CD4-positive, alpha-beta T cell treated with Interleukin-10 for 1 hour (primary cell): ENCODE measurements at regions not wholly inside any gene's neighbourhood (a gene's known extent, or its start where the extent isn't known, plus 50 kb on each side); places are given as distances from the start of the nearest gene placed in this dataset.

Source experiments
- DNase-seq: peaks from one replicate; pipeline ENCODE4 v3.0.0-alpha.2; 2020

DNA sequence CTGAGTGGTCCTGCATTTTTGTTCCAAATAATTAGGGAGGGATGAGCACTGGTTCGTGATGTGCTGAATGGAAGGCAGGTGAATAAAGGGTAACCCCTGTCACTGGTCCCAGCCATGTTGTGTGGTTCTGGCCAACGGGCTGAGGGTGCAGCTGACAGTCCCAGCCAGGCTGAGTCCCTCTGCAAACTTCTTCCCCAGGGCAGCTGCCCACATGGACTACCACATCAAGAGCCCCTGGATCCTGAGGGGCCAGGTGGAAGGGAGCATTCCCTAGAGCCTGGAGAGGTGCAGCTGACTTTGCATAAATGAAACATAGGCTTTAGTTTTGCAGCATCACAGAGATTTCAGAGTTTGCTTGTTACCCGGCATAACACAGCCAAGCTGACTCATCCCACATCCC lies 219.8 kb upstream of the MYT1L start:
- no peak for DNase-seq

DNA sequence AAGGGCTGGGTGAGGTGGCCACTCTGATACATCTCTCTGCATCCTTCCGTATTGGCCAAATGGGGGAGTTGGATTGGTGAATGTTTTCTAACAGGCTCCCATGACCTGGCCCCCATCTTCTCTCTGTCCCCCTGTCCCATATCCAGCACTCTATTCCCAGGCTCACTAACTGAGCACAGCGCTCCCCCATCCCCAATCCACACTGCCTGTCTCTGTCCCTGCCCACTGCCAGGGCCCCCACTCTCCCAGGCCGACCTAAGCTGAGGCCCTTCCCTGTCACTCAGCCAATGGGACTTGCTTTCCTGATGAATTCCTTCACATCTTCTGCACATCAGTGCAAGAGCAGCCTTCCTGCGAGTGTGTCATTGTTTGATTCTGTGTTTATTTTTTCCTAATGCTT lies 216.8 kb upstream of the MYT1L start:
- no peak for DNase-seq

DNA sequence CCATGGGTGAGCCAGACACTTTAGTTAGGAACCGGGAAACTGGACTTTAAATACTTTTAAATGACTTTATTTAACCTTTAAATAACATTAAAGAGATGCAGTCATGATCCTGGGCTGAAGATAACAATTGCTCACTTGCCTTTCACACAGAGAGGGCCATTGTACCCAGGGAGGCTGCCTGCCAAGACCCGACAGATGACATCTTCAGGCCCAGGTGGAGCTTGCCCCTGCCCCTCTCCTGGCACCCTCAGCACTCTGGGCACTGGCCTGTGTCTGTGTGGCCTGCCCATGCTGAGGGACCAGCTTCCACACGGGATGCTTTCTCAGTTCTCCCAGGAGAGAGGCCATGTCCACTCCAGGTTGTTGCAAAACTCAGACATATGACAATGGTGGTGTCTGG lies 216.4 kb upstream of the MYT1L start:
- no peak for DNase-seq

DNA sequence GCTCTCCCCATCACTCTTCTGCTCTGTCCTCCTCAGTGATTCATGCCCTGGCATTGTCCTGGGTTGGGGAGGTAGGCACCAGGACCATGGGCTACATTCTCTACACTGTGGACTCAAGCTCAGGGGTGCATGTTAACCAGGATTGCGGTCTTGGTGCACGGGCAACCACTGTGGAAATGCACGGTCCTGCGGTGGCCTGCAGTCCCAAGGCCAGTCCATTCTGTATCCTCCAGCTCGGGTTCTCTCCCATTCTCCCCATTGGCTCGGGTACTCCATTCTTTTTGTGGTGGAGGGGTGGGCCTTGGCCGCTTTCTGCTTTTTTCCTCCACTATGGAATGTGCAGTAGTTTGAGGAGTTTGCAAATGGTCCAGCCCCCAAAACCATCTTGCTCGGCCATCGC lies 215.0 kb upstream of the MYT1L start:
- no peak for DNase-seq

DNA sequence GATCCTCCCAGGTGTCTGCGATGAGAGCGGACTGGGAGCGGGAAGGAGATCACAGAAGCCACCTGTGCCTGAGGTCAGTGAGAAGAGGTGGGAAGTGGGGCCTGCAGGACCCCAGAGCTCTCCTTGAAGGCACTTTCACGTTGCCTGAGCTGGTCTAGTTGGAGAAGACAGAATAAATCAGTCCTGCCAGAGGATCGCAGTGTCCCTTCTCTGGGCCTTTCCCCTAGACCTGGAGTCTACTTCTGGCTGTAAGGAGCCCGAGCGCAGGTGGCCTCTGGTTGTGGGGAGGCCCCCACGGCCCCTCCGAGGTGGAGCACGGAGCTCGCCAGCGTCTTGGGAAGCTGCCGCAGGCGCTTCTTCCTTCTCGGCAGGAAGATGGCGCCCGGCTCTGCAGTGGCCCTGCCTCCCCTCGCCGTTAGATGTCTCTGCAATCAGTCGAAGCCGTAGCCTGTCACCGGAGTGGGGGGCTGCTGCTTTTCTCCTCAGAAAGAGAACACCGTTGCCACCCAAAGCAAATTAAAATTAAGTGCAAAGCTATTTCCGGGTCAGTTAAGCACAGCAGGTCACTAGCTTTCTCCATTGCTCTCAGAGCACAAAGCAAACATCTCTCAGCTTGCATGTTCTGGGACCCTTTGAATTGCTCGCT lies 212.0 kb upstream of the MYT1L start:
- DNase-seq, result no peak

DNA sequence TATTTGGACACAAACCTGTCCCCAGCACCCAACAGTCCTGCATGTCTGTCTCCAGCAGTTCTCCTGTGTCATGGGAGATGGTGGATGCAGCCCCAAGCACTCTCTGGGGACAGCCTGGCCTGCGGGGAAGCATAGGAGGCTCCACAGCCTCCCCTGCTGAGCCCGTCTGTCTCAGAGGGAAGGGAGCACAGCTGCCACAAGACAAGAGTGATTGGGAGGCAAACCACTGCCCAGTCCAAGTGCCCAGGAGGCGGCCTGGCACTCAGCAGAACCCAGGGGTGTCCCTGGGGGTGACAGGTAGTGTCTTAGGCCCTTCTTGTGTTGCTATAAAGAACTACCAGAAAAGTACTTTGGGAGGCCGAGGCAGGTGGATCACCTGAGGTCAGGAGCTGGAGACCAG lies 211.2 kb upstream of the MYT1L start:
- no peak for DNase-seq

DNA sequence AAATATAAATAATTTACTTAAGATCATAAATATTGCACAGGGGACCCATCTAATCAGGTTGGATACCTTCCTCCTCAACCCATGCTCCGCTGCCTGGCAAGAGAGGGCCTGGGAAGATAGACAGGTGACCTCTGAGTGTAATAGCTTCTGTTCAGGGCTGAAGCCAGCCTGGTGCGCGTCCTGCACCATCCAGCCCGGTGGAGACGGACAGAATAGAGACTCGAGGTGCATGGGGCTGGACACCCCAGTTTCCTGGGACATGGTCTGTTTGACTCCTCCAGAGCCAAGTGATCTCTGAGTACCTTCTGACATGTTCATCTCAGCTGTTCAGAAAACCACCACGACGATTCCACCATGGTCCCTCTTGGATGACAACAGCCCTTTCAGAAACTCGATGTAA lies 209.3 kb upstream of the MYT1L start:
- DNase-seq, result no peak

DNA sequence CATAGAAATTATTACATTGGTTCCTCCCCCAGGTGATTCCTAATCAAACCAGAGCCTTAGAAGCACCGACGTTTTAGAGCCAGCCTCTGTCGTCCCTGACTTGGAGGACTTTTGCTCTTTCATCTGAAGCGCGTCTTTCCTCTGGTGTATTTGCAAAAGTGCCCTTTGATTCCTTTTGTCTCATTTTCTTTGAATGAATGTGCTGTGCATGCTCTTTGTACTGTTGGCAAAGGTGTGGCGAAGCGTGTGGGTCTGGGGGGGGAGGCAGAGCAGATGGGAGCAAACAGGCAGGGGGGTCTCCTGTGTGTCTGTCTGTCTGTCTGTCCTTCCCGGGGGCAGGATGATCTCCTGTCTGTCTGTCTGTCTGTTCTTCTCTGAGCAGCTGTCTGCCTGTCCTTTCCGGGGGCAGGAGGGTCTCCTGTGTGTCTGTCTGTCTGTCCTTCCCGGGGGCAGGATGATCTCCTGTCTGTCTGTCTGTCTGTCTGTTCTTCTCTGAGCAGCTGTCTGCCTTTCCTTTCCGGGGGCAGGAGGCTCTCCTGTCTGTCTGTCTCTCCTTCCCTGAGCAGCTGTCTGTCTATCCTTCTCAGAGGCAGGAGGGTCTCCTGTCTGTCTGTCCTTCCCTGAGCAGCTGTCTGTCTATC lies 205.5 kb upstream of the MYT1L start:
- DNase-seq, result no peak

DNA sequence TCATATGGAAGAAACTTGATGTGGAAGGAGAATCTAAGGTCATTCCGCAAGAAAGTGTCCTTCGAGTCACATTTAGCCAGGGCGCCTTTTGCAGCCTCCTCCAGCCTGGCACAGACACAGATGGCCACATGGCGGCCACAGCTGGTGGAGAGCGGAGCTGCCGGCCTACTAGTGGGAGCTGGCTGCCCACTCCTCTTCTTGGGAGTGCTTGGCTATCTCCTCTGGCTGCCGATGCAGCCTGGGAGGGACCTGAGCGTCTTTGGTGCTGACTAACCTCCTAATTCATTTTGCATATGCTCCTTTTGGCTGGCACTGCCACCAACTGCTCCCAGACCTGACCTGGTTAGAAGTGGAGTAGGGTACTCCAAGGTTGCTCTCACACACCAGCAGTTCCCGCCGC lies 199.3 kb upstream of the MYT1L start:
- DNase-seq, result no peak

DNA sequence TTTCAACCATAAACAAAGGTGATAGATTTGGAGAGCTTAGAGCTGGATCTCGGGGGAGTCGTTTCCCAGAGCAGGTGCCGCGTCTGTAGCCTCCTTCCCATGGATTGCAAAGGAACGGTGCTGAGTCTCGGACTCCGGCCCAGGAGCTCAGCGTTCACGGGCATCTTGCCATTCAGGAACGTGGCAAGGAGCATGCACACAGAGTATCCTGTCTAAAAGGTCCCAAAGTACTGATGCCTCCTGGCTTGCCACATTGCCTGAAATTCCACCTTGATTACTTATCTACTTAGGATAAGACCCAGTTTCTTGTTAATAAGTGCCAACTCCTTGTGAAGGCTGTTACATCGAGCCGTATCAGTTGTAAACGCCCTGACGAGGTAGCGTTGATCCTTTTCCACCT lies 197.8 kb upstream of the MYT1L start:
- no peak for DNase-seq

DNA sequence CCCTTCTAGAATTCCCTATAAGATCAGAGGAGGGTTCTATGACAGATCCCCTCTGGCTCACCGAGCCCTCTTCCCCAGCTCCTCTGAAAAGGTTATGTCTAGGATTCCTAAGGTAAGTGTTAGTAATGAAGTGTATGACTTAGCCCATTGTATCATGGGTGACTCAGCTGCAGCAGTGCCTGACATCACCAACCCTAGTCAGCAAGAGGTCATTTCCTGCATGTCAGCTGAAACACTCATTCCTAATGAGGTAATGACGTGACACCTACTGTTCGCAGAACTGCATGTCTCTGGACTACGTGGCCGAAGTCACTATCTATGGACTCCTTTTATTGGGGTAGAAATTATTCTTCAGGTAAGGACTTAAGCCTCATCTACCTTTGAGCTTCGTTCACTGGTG lies 196.1 kb upstream of the MYT1L start:
- no peak for DNase-seq

DNA sequence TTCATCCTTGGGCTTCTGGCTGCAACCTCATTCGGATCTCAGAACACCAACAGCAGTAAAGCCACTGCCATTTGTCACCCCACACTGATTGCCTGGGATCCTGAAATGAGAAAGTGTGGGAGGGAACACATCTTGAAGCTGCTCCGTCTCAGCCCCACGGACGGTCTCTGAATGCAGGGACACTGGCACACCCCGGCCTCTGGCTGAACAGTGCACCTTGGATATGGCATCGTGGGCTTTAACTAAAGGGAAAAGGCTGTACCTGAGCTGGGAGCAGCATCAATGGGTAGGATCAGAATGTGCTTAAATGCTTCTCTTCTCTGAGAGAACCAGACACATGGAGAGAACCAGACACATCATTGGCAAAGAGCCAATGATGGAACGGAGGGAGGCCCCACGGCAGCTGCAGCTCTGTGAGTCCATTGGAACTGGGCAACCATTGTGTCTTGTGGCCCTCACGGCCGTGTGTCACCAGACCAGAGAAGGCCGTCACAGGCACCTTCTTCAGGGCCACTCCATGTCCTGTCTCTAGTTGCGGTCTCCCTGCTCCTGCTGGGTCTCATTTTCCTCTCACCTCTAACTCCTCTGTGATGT lies 193.4 kb upstream of the MYT1L start:
- no peak for DNase-seq

DNA sequence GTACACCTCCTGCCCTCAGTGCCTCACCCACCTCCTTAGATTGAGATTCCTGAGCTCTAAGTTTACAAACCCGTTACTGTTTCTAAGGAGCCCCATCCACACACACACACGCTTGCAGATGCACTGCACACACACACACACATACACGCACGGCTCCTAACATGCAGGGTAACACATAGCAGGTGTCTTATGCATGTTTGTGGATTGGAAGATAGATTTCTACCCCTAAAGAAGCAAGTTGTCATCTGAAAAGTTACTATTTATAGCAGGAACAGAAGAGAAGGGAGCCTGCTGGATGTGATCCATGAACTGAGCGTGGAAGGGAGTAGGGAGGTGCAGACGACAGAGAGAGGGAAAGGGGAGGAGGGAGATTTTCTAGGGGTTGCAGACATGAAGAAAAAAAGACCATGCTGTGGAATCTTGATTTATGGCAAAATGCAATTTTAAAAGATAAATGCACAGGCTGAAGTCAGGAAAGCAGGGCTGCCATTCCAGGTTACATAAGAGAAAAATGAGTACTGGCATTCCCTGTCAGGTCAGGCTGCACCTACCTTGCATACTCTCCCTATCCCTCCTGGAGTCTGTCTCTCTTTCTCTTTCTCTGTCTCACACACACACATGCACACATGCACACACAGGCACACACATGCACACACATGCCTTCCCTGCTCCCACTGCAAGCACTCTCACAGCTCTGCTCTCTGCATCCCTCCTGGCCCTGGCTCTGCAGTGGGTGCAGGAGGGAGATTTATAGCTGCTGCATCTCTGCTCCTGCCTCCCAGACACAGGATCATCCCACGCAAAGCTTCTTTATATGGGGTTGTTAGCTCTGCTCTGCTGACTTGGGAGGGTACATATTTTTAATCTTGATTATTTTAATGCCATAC lies 192.6 kb upstream of the MYT1L start:
- no peak for DNase-seq

DNA sequence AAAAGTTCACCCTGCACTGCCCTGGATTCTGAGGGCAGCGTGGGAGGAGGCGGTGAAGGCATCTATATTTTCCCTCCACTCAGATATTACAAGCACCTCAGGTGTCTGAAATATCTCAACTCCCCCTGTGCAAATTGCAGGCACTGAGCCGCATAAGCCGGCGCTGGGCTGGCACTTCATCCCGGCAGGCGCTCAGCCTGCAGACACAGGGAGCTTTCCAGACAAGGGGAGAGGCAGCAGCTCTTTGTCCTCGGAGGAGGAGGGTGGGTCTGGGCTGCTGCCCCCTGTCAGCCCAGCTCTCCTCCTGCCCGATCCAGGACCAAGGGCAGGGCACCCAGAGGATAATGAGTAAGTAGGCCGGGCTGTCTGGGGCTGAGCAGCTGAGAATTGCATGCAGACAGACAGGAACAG lies 189.3 kb upstream of the MYT1L start:
- no peak for DNase-seq

DNA sequence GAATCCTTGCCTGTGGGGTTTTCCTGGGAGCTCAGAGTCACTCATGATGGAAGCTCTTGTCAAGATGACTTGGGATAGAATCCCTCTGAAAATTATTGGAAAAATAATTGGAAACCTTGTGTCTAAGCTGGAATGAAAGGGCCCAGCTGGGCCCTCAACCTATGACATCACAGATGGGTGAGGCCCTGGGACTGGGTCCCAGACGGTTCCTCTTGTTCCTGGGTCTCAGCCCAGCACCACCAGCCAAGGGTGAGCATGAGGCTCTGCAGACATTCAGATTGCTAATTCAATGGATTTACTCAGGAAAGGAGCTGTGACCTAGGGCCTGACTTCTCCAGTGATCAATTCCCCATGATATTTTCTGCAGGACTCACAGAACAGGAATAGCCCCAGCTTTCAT lies 188.3 kb upstream of the MYT1L start:
- no peak for DNase-seq

DNA sequence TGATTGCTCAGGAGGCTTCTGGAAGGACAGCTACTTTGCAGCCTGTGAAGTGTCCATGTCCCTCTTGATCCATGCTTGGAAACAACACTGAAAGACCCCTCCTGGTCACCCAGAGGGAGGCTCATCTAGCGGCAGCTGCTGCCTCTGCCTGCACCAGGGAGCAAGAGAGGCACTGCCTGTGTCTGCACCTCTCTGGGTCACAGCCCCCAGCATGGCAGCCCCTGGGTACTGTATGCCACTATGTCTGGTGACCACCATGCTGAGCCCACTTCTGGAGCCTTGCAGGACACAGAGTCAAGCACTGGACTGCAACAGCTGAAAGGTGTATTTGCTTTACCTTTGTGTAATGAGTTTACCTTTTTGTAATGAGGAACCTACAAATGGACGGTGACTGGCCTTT lies 186.3 kb upstream of the MYT1L start:
- DNase-seq, result no peak

DNA sequence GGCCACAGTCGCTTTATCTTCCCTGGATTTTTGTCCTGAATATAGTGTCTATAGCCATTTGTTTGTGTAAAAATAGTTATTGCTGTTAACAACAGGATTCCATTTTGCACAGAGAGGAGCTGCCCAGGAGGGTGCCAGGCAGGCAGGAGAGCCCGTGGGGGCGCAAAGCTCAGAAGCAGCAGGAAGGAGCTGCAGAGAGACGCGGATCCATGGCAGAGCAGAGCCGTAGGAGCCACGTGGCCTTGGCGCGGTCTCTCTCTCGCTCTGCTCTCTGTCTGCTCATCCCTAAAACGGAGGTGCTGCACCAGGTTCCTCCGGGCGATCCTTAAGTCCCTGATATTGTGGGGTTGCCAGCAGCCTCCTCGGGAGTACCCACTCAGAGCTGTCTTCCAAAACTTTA lies 185.3 kb upstream of the MYT1L start:
- no peak for DNase-seq

DNA sequence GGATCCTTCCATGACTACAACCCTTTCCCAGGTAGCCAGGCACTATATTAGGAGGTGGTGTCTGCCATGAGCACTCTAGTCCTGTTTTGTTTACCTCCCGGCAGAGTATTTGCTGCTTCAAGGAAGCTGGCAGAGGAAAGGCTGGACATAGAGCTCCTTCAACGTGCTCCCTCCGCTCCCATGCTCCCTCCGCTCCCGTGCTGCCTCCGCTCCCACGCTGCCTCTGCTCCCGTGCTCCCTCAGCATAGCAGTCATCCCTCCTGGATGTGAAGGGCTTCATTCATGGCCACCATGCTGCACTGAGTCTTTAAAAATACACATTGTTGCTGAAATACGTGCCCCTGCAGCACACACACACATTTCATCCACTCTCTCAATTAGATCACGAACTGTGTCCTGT lies 181.9 kb upstream of the MYT1L start:
- no peak for DNase-seq

DNA sequence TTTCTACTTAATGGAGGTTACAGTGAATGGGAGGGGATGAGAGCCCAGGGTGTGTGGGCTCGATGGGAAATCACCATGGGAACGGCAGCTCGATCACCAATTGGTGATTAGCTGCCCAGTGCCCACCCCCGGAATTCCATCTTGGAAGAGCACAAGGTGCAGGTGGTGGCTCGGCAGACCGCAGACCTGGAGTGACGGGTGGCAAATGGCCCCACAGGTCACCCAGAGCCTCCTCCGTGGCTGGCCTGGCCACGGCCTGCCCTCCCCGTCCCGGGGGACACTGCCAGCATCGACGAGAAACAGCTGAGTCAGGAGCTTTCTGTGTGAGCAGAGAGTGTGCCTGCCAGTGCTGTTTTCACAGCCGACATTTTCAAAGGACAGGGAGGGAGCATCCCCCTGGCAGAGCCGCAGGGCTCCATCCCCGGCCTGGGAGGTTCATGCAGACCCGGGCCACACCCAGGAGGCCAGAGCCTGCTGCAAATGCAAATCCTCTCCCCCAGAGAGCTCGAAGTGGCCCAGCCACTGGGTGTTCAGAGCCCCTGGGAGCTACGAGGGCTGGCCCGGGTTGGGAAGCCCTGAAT lies 176.4 kb upstream of the MYT1L start:
- no peak for DNase-seq

DNA sequence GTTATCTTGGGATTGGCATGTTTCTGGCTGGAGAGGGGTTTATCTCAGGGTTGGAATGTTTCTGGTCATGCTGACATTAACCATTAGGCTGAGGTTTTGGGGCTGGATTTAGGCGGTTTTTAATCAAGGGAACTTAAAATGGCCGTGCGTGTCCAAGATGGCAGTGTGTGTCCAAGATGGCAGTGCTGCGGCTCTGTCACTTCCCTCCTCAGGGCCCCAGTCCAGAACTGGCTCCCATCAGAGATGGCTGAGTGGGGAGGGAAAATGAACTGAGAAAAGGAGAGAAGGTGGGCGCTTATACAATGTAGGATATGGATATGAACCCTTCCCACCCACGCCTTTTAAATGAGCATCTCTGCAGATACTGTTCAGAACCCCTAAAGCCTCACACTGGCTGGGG lies 175.5 kb upstream of the MYT1L start:
- DNase-seq, result no peak

DNA sequence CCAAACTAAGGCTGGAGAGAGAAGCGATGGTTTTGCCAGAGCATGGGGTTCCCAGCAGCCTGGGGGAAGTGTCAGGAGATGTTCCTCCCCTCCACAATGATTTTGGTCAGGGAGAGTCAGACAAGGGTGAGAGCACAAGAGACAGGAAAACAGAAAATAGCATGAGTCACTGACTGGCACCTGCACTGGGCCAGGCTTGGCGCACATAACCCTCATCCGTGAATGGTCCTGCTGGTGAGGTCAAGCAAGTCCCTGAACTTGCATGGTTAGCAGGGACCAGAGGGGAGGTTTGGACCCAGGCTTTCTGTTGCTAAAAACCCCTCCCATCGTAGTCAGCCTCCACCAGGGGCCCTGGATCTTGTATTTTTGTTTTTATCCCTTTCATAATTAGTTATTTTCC lies 174.5 kb upstream of the MYT1L start:
- DNase-seq, result no peak

DNA sequence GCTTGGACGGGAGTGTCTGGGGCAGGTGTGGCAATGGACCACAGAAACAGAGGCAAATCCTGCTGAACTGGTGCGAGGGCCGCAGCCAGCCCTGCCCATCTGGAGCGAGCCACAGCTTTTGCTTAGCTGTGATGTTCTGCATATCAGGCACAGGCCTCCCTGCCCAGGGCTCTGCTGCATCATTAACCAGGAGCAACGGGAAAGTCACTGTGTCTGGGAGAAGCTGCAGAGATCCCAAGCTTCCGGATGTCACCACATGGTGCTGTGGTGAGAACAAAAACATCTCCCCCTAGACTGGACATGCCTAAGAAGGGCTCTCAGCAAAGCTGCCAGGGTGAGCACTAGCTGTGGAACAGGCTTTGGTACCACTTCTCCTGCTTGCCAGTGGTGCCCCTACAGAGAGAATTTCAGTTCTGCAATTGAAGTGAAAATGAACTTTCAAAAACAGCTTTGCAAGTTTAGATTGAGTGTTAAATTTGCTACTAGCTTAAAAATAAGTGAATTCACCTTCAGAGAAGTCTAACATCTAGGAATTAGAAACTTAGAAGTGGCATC lies 172.9 kb upstream of the MYT1L start:
- no peak for DNase-seq

DNA sequence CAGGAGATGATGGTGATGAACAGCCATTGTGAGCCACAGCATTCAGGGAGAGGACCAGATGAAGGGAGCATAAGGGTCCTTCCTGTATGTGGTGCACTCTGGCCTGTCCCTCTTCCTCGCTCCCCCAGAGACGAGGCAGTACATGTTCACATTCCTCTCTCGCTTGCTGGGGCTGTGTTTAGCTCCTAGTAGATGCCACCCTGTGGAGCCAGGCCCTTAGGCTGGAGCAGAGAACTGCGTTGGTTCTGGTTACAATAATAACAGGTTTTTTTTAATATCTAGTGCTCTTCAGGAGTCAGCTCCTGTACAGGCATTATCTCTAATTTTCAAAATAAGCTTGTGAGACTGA lies 171.1 kb upstream of the MYT1L start:
- no peak for DNase-seq
